ENCODE measurements at regions not wholly inside any gene's neighbourhood (a gene's known extent, or its start where the extent isn't known, plus 50 kb on each side); places are given as distances from the start of the nearest gene placed in this dataset.

DNA sequence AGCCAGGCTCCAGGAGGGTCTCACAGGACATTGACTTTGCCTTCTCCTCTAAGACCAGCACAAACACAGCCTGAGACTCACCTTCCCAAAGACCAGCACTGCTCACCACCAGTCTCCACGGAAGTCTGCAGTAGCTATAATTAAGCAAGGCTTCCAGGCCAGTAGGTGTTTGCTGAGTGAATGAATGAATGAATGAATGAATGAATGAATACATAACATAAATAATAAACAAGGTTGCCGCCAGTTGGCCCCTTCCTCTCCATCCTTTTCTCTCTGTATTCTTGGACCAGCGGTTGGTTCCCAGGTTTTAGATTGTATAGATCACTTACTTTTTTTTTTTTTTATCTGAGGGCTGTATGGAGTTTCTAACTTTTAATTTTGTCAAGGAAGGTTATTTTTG, 222.4 kb upstream of the ID2 start:
- no peak for TF ChIP-seq CTCF (conservative IDR thresholded peaks at IDR 0.05; ENCODE audit: low read depth, low read length)
- no peak for DNase-seq (ENCODE audit: low read depth)
- no peak overlapping the region for H3K4me3 ChIP-seq (ENCODE audit: low read depth, low read length)

DNA sequence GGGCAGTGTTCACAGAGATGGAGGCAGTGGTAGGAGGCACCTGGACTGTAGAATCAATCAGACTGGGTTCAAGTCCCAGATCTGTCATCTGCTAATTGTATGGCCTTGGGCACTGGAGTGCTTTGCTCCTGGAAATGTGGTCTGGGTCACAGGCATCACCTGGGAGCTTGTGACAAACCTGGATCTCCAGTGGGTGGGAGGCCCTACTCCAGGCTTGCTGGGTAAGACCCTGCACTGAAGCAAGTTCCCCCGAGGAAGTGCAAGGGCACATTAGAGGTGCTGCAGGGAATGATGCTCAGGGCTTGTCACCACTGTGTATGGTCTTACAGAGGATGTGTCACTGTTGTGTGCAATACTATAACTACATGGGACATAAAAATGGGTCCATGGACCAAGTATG, 220.5 kb upstream of the ID2 start:
- H3K4me3 ChIP-seq (ENCODE audit: low read depth, low read length): no peak overlapping the region
- DNase-seq (ENCODE audit: low read depth): no peak
- TF ChIP-seq CTCF (conservative IDR thresholded peaks at IDR 0.05; ENCODE audit: low read depth, low read length): no peak

GRCh38 chr2:8462280-8462679, 219.6 kb upstream of the ID2 start:
- DNase-seq (ENCODE audit: low read depth): no peak
- TF ChIP-seq CTCF (conservative IDR thresholded peaks at IDR 0.05; ENCODE audit: low read depth, low read length): no peak
- H3K4me3 ChIP-seq (ENCODE audit: low read depth, low read length): no peak overlapping the region

GRCh38 chr2:8462899-8463648, 218.8 kb upstream of the ID2 start:
- no peak for DNase-seq (ENCODE audit: low read depth)
- H3K4me3 ChIP-seq (ENCODE audit: low read depth, low read length): no peak overlapping the region
- TF ChIP-seq CTCF (conservative IDR thresholded peaks at IDR 0.05; ENCODE audit: low read depth, low read length): no peak

DNA sequence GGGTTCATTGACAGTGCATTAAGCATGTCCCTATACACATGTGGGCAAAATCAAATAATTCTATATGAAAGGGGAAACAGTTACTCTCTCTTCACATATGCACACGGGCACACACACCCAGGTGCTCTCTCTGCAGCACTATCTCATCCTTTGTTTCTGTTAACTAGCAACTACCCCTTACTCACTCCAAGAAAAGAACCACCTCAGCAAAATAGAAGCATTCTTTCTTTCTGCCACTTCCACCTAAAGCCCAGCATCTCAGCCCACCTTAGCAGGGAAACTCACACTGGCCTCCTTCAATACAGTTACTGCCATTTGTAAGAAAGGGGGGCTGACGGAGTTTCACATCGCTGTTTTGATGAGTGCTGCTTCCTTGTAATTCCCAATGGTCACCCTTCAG, 216.3 kb upstream of the ID2 start:
- H3K4me3 ChIP-seq (ENCODE audit: low read depth, low read length): no peak overlapping the region
- no peak for TF ChIP-seq CTCF (conservative IDR thresholded peaks at IDR 0.05; ENCODE audit: low read depth, low read length)
- no peak for DNase-seq (ENCODE audit: low read depth)

DNA sequence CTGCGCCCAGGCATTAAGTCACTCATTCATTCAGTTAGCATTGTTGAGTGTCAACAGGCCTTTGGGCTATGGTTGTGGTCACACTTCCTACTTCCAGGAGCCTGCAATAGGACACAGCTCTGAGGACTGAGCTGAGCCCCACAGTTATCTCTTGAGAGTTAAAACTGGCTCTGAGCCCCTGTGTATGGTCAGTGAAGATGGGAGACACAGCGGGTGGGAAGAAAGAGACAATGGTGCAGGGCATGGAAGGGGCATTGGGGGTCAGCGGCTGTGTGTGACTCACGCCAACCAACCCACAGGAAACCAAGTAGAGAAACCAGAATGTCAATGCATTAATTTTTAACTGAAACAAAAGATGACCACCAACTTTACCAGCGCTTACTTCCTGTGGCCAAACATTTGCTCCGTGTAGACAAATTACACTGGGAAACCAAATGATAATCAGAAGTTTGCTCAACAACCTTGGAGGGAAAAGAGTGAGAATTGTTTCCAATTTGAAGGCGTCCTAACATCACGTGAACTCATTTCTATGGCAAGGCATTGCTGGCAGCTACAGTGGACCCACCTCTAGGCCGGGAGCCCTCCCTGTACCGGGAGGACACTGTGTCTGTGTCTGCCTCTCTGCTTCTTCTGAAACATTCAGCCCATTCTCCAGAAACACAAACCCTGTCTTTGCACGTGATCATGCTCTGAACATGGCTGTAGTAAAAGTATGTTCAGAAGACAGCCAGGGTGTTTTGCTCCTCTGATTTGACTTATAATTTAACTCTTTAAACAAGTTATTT, 212.0 kb upstream of the ID2 start:
- TF ChIP-seq CTCF (conservative IDR thresholded peaks at IDR 0.05; ENCODE audit: low read depth, low read length): no peak
- no peak overlapping the region for H3K4me3 ChIP-seq (ENCODE audit: low read depth, low read length)
- DNase-seq (ENCODE audit: low read depth): no peak

Data from epithelial cell of proximal tubule (primary cell).